Lung (tissue), 11 donors: ENCODE measurements at regions not wholly inside any gene's neighbourhood (a gene's known extent, or its start where the extent isn't known, plus 50 kb on each side); places are given as distances from the start of the nearest gene placed in this dataset.

Experiments used
- ATAC-seq: fragments of 200-7000 bp; cut with Tn5 transposase; one replicate; pipeline ENCODE4 v1.9.1; 2020; ENCODE audit warnings: moderate number of reproducible peaks; ENCODE audit not compliant: insufficient read depth, low FRiP score
- DNase-seq, 3 donors: peaks; one replicate each; pipeline ENCODE4 v3.0.0-alpha.2; 2013 to 2017
- H3K27ac ChIP-seq, 2 donors: one replicate each; pipeline ENCODE4 v1.5.1; 2013; ENCODE audit warnings: mild to moderate bottlenecking in 2 of 2, moderate library complexity in 2 of 2, control low read depth in 1 of 2, inconsistent platforms in 1 of 2, low read depth in 1 of 2, low read length in 1 of 2
- H3K27me3 ChIP-seq, 3 donors: one replicate each; pipeline ENCODE4 v1.5.1; 2013; ENCODE audit warnings: low read length in 2 of 3; ENCODE audit not compliant: control insufficient read depth in 3 of 3, insufficient read depth in 3 of 3
- H3K36me3 ChIP-seq, 4 donors: one replicate each; pipeline ENCODE4 v1.5.1; 2013; ENCODE audit warnings: low read length in 4 of 4, mild to moderate bottlenecking in 1 of 4, moderate library complexity in 1 of 4; ENCODE audit not compliant: control insufficient read depth in 4 of 4, insufficient read depth in 4 of 4
- H3K4me1 ChIP-seq, 5 donors: one replicate each; pipeline ENCODE4 v1.5.1; 2013; ENCODE audit warnings: low read length in 5 of 5, mild to moderate bottlenecking in 2 of 5, moderate library complexity in 1 of 5; ENCODE audit not compliant: control insufficient read depth in 5 of 5, insufficient read depth in 5 of 5
- H3K4me3 ChIP-seq: one replicate; pipeline ENCODE4 v1.5.1; 2013; ENCODE audit warnings: mild to moderate bottlenecking, control low read depth, moderate library complexity
- H3K9ac ChIP-seq, 2 donors: one replicate each; pipeline ENCODE4 v1.5.1; 2013; ENCODE audit warnings: low read length in 2 of 2, control low read depth in 1 of 2; ENCODE audit not compliant: insufficient read depth in 1 of 2
- H3K9me3 ChIP-seq, 4 donors: one replicate each; pipeline ENCODE4 v1.5.1; 2013; ENCODE audit warnings: low read length in 3 of 4, mild to moderate bottlenecking in 1 of 4, moderate library complexity in 1 of 4; ENCODE audit not compliant: control insufficient read depth in 4 of 4, insufficient read depth in 3 of 4
- WGBS, 2 donors: extraction: QIAGEN DNeasy Blood & Tissue Kit; methylation state at CpG; one replicate each; pipeline ENCODE4 v1.1.7; 2013; 5-methylcytosine and 5-hydroxymethylcytosine counted together
- TF ChIP-seq, protein P1 (sequence below): IDR thresholded peaks from 2 replicates; pipeline ENCODE4 v1.5.1; 2012; ENCODE audit warnings: mild to moderate bottlenecking; ENCODE audit errors: control extremely low read depth, extremely low read depth
- donor health status: control.
- donor health status: control.
- donor health status: Bipolar disorder and iron deficiency.
- donor health status: healthy.
- donor health status: DM: yes; HTN: yes; CAD: no.

DNA sequence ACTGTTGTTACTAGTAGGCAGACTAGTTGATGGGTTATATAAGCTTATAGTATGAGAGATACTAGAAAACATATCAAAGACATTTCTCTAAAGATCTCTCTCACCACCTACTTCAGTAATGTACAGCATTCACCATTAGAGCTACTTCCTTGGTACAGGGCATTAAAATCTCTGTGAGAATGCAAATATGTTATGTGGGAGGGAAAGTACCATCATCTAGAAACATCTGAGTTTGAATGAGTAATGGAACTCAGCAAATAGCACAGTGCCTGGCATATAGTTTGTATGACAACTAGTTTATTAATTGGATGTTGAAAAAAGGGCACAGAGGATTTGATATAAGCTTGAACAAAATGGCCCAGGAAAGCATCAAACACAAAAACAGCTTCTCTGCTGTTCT, 211.1 kb downstream of the GLUD2 start:
- no peak overlapping the region for H3K9ac ChIP-seq
- TF ChIP-seq, protein P1, sequence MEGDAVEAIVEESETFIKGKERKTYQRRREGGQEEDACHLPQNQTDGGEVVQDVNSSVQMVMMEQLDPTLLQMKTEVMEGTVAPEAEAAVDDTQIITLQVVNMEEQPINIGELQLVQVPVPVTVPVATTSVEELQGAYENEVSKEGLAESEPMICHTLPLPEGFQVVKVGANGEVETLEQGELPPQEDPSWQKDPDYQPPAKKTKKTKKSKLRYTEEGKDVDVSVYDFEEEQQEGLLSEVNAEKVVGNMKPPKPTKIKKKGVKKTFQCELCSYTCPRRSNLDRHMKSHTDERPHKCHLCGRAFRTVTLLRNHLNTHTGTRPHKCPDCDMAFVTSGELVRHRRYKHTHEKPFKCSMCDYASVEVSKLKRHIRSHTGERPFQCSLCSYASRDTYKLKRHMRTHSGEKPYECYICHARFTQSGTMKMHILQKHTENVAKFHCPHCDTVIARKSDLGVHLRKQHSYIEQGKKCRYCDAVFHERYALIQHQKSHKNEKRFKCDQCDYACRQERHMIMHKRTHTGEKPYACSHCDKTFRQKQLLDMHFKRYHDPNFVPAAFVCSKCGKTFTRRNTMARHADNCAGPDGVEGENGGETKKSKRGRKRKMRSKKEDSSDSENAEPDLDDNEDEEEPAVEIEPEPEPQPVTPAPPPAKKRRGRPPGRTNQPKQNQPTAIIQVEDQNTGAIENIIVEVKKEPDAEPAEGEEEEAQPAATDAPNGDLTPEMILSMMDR = no peak

DNA sequence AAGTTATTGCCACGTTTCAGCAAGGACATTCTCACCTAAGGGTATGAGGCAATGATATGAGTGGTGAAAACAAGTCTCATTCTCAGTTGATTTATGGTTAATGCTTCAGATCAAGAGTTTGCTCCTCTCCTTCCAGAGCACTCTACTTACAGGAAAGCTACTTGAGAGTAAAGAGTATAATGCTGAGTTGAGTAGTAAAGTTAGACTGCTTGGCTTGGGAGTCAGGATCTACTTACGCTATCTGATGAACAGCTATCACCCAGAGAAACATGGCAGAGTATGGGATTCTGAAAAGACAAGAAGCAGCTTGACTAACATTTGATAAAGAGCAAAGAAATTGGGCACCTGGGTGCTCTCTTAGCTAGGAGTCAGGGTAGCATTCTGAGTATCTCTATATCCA, 211.8 kb downstream of the GLUD2 start:
- DNase-seq (no peak), ATAC-seq (no peak)
- H3K4me1 ChIP-seq = no peaks in the 10 kb centered on the region
- no peak overlapping the region for H3K9ac ChIP-seq
- no peak overlapping the region for H3K27ac ChIP-seq
- WGBS, 2 donors = 48 to 88% methylated on average over 2 of the region's 2 CpGs
- no peaks in the 10 kb centered on the region for H3K27me3 ChIP-seq
- no peak overlapping the region for H3K4me3 ChIP-seq
- TF ChIP-seq, protein P1 = no peak
- H3K36me3 ChIP-seq = no peaks in the 10 kb centered on the region
- H3K9me3 ChIP-seq = peaks cover 0 to 2% (median 0%) of the 10 kb centered on the region in 4 donors

More for the DNA sequence above, 211.1 kb downstream of the GLUD2 start:
- Histone ChIP-seq H3K27me3 (no peaks in the 10 kb centered on the region), H3K9me3 (peaks cover 0 to 9% (median 0%) of the 10 kb centered on the region in 4 donors), H3K27ac (no peak overlapping the region), H3K36me3 (no peaks in the 10 kb centered on the region), H3K4me3 (no peak overlapping the region), H3K4me1 (no peaks in the 10 kb centered on the region)
- ATAC-seq (no peak), DNase-seq (no peak)

DNA sequence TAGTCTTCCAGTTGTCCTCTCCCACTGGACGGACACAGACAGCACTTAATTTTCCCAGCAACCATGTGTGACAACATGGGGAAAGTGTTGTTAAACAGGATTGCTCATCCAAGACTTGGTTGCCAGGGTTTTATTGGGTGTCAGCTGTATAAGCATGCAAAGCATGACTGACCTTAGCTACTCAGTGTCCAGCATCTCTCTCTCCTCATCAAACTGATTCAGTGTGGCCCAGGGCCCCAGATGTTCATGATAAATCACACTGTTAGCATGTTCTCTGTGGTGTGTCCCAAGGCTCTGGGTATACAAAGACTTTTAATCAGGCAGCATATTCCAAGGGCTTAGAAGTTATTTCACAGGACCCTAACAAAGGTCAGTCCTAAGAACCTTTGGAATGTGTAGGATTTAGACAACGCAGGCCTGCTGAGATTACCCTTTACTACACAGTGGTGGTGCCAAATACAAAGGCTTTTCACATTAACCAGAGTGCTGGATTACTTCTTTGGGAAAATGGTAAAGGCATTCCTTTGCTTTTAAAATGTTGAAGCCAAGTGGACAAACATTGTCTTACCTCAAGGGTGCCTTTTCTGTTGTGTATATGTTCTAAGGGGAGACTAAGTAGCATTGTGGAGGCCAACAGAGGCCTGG, 213.3 kb downstream of the GLUD2 start:
- no peak for ATAC-seq
- no peaks in the 10 kb centered on the region for H3K4me1 ChIP-seq
- H3K9ac ChIP-seq = no peak overlapping the region
- 52 to 74% methylated on average over 2 of the region's 2 CpGs for WGBS, 2 donors
- peak; percentile 42 to 48 (median 43) for DNase-seq
- H3K36me3 ChIP-seq = no peaks in the 10 kb centered on the region
- no peaks in the 10 kb centered on the region for H3K27me3 ChIP-seq
- no peak overlapping the region for H3K4me3 ChIP-seq
- no peaks in the 10 kb centered on the region for H3K9me3 ChIP-seq
- no peak overlapping the region for H3K27ac ChIP-seq
- TF ChIP-seq, protein P1 = no peak

DNA sequence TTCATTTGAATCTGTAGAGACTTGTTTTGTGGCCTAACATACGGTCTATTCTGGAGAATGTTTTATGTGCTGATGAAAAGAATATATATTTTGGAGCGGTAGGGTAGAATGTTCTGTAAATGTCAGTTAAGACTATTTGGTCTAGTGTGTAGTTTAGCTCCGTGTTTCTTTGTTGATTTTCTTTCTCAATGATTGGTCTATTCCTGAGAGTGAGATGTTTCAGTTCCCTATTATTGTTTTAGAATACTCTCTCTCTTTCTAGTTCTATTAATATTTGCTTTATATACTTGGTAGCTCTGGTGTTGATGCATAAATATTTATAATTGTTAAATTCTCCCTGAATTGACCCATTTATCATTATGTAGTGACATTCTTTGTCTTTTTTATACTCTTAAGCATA, 236.5 kb downstream of the GLUD2 start:
- Histone ChIP-seq H3K27ac (no peak overlapping the region), H3K4me3 (no peak overlapping the region), H3K36me3 (no peaks in the 10 kb centered on the region), H3K9me3 (peaks cover 0 to 4% (median under 1%) of the 10 kb centered on the region in 4 donors), H3K9ac (no peak overlapping the region), H3K27me3 (no peaks in the 10 kb centered on the region), H3K4me1 (no peaks in the 10 kb centered on the region)
- WGBS, 2 donors = 65 to 98% methylated on average over 3 of the region's 3 CpGs
- DNase-seq = no peak
- TF ChIP-seq, protein P1 = no peak
- no peak for ATAC-seq
